Motor neuron (in vitro differentiated cells): ENCODE measurements at regions not wholly inside any gene's neighbourhood (a gene's known extent, or its start where the extent isn't known, plus 50 kb on each side); places are given as distances from the start of the nearest gene placed in this dataset.

Experiments
- ATAC-seq, 8 experiments: fragments of 200-7000 bp; cut with Tn5 transposase; replicated peaks in 6 of 8; 2 replicates each; pipeline ENCODE4 v1.8.0; 2021; ENCODE audit warnings: mild to moderate bottlenecking in 8 of 8, moderate library complexity in 8 of 8
- H3K27ac ChIP-seq, 2 donors: fragments of 250-450 bp; sonication (Bioruptor Pico); 2 replicates each; pipeline ENCODE4 v1.9.0; 2021; ENCODE audit warnings: antibody characterized with exemption in 2 of 2, mild to moderate bottlenecking in 2 of 2, moderate library complexity in 1 of 2
- H3K4me1 ChIP-seq, 2 donors: fragments of 250-450 bp; sonication (Bioruptor Pico); replicated peaks in 1 of 2; 2 replicates each; pipeline ENCODE4 v1.6.1; 2021; ENCODE audit warnings: antibody characterized with exemption in 2 of 2, mild to moderate bottlenecking in 2 of 2, moderate library complexity in 1 of 2
- H3K4me3 ChIP-seq, 5 donors: fragments of 250-450 bp; sonication (Bioruptor Pico); 2 replicates each; pipeline ENCODE4 v1.9.0; 2021; ENCODE audit warnings: antibody characterized with exemption in 5 of 5, mild to moderate bottlenecking in 5 of 5, moderate library complexity in 4 of 5
- WGBS, 10 experiments: fragments of 450-650 bp; shearing (Covaris generic); methylation state at CpG; one replicate each; pipeline ENCODE4 v1.0.0; 2022; 5-methylcytosine and 5-hydroxymethylcytosine counted together
- in situ Hi-C, 9 experiments: fragments of 400-800 bp; cut with MboI; loops; one replicate each; pipeline ENCODE4 v1.15.0; 2021; ENCODE audit warnings: low sequenced_read_pairs in 9 of 9, low pct_unique_long_range_greater_than_20kb in 2 of 9; ENCODE audit not compliant: unreplicated experiment in 9 of 9

DNA sequence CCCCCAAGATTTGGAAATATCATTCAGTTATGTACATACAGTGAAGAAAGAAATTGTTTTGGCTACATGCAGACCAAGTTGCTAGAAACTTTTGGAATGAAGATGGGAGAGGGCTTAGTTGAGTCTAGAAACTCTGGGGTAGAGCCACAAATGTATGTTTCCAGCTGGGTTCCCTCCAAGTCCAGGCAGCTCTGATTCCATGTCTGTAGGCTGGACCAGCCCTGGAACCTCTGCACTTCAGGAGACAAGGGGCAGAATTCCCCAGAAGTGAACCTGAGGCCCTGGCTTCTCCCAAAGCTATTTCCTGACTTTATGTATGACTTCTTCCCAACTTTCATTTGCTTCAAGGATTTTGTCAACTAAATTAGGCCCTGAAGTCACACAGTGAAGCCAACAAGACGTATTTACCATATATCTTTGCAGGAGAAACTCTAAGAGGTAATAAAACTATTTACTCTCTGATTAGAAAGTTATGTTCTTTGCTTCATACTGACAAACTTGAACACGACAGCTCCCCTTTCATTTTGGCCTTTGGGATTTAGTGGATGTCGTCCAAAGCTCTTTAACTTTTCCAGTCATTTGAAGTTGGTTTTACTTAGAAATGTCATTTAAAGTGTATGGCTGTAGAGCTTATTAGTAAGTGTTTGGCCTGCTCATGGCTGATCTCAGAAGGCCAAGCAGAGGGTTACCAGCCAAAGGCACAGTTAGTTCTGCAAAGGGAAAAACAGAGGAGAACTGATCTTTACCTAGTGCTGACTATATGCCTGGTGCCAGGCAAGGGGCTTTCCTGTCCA, 152.0 kb upstream of the SLC28A3 start:
- Histone ChIP-seq H3K4me3 (no peak overlapping the region), H3K4me1 (peaks cover 0 to 3% of the 10 kb centered on the region in 2 donors), H3K27ac (no peak overlapping the region)
- in situ Hi-C loops = no loop called here
- 14 to 100% (median 92%) methylated on average over 1 to 3 of the region's 3 CpGs; no CpG with 5 or more reads in 1 of the 10 experiments for WGBS, 10 experiments
- ATAC-seq = no peak

- WGBS, 10 experiments = 17 to 93% (median 80%) methylated on average over 1 to 5 of the region's 6 CpGs; no CpG with 5 or more reads in 3 of the 10 experiments
- H3K4me1 ChIP-seq = no peaks in the 10 kb centered on the region
- peak in 6 of 8 experiments; percentile 50 to 84 (median 65) for ATAC-seq
- in situ Hi-C loops = no loop called here
- no peak overlapping the region for H3K4me3 ChIP-seq
- no peak overlapping the region for H3K27ac ChIP-seq
Measured at GRCh38 chr9:84493284-84493947, 152.9 kb upstream of the SLC28A3 start.

GRCh38 chr9:84499969-84500582, 159.5 kb upstream of the SLC28A3 start:
- ATAC-seq = no peak

DNA sequence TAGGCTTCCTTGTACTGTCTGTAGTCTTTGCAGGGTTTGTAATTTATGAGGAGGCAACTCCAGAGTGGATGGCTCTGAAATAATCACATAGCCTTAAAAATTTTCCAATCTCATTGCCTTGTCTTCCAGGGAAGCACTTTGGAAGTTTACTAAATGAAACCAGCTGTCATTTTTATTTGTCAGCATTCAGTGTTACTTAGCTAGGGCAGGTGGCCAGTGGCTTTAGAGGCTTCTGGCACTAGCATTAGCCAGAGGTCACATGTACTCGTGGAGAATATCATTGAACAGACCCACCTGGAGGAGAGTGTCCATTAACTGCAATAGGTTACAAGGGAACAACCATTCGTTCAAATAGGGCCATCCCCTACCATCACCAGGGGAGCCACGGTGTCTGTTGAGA, 160.3 kb upstream of the SLC28A3 start:
- ATAC-seq = no peak
- no peak overlapping the region for H3K27ac ChIP-seq
- in situ Hi-C loops = no loop called here
- H3K4me1 ChIP-seq = no peaks in the 10 kb centered on the region
- 0 to 88% (median 57%) methylated on average over 2 to 3 of the region's 3 CpGs; no CpG with 5 or more reads in 3 of the 10 experiments for WGBS, 10 experiments
- H3K4me3 ChIP-seq = no peak overlapping the region

More at GRCh38 chr9:84499969-84500582, 159.5 kb upstream of the SLC28A3 start:
- in situ Hi-C loops = no loop called here
- Histone ChIP-seq H3K4me3 (no peak overlapping the region), H3K27ac (no peak overlapping the region), H3K4me1 (no peaks in the 10 kb centered on the region)
- WGBS, 10 experiments = 0 to 20% (median 14%) methylated on average over 1 of the region's 1 CpG; no CpG with 5 or more reads in 7 of the 10 experiments

- no peak overlapping the region for H3K27ac ChIP-seq
- H3K4me3 ChIP-seq = no peak overlapping the region
- peak in 2 of 8 experiments; percentile 50 to 67 for ATAC-seq
- H3K4me1 ChIP-seq = no peaks in the 10 kb centered on the region
- in situ Hi-C loops = no loop called here
Measured at GRCh38 chr9:84501587-84501986, 161.0 kb upstream of the SLC28A3 start.

DNA sequence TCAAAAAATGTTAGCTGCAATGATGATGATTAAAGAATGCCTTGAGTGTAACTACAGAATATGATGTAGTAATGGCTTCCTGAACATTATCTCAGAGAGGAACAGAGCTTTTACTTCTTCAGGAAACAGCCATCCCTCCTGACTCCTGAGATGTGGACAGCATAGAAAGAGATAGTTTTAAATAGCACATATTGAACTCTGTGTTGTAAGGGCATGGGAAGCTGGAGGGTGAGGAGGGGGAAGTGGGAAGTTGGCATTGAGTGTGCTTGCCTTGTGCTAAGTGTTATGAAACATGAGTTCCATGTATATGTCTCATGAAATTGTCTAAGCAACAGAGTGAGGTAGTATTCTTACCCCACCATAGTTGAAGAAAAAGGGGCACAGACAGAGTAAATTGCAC, 161.5 kb upstream of the SLC28A3 start:
- ATAC-seq = peak in 1 of 8 experiments; percentile 50
- Histone ChIP-seq H3K4me3 (no peak overlapping the region), H3K27ac (no peak overlapping the region), H3K4me1 (no peaks in the 10 kb centered on the region)
- in situ Hi-C loops = no loop called here

DNA sequence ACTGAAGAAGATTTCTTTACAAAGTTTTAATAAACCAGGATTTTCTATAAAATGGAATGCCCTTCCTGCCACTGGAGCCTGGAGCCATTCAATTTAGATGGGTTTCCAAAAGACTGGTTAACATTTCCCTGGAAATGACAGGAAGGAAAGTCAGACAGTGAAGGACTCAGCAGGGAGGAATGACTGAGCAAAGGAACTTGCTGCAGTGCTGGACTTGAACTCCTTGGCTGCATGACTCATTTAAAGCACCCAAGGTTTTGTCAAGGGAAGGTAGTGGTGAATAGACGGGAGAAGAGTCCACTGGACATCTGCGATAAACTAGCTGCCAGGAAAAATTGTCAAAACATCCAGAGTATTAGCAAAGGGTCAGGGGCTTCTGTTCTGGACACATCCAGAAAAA, 163.8 kb upstream of the SLC28A3 start:
- Histone ChIP-seq H3K4me1 (no peaks in the 10 kb centered on the region), H3K27ac (no peak overlapping the region), H3K4me3 (no peak overlapping the region)
- 50 to 100% (median 82%) methylated on average over 1 to 2 of the region's 2 CpGs; no CpG with 5 or more reads in 2 of the 10 experiments for WGBS, 10 experiments
- in situ Hi-C loops = no loop called here
- ATAC-seq = no peak

DNA sequence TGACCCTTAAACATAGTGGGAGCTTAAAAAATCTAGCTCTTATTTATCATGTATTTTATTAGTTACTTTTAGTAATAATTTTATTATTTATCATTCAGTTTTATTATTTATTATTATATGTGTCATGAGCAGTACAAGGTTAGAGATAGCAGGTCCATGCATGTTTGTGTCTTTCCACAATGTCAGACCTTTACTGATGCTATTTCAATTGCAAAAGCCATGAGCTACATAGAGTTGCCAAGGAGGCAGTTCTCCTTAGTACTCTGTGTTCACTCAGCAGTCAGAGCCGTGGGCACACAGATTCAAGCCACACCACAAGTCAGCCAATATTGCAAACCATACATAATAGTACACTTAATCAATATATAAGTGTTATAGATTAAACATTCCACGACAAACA, 157.9 kb upstream of the NTRK2 start:
- H3K4me3 ChIP-seq = no peak overlapping the region
- no peaks in the 10 kb centered on the region for H3K4me1 ChIP-seq
- no peak overlapping the region for H3K27ac ChIP-seq
- WGBS, 10 experiments = 0 to 100% (median 67%) methylated on average over 1 to 2 of the region's 2 CpGs; no CpG with 5 or more reads in 1 of the 10 experiments
- ATAC-seq = no peak
- in situ Hi-C loops = no loop called here

DNA sequence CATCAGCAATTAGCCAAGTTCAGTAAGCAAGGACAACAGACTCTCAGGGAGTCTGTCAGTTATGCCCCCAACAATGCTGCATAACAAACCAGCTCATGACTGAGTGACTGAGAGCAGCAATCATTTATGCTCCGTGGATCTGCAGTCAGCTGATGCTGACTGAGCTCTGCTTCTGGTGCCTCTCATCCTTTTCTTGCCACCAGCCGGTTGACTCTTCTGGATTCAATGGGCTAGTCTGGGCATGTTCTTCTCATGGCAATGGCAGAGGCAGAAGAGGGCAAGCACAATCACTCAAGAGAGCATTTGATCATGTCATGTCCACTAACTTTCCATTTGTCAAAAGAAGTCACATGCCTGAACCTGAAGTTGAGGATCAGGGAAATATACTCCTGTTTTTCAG, 157.0 kb upstream of the NTRK2 start:
- Histone ChIP-seq H3K4me1 (no peaks in the 10 kb centered on the region), H3K27ac (no peak overlapping the region), H3K4me3 (no peak overlapping the region)
- WGBS, 10 experiments = 27 to 67% (median 60%) methylated on average over 1 to 2 of the region's 2 CpGs; no CpG with 5 or more reads in 5 of the 10 experiments
- in situ Hi-C loops = no loop called here
- peak in 2 of 8 experiments; percentile 23 to 44 for ATAC-seq

GRCh38 chr9:84513473-84513872, 156.1 kb upstream of the NTRK2 start:
- in situ Hi-C loops = no loop called here
- Histone ChIP-seq H3K4me1 (no peaks in the 10 kb centered on the region), H3K27ac (no peak overlapping the region), H3K4me3 (no peak overlapping the region)
- ATAC-seq = peak in 1 of 8 experiments; percentile 57
- WGBS, 10 experiments = 50 to 100% (median 86%) methylated on average over 1 of the region's 1 CpG; no CpG with 5 or more reads in 3 of the 10 experiments

- H3K27ac ChIP-seq = no peak overlapping the region
- ATAC-seq = peak in 1 of 8 experiments; percentile 60
- no peak overlapping the region for H3K4me3 ChIP-seq
- in situ Hi-C loops = no loop called here
- H3K4me1 ChIP-seq = no peaks in the 10 kb centered on the region
- WGBS, 10 experiments = 6 to 100% (median 85%) methylated on average over 2 of the region's 2 CpGs; no CpG with 5 or more reads in 4 of the 10 experiments
Measured at GRCh38 chr9:84513979-84514378, 155.6 kb upstream of the NTRK2 start.

DNA sequence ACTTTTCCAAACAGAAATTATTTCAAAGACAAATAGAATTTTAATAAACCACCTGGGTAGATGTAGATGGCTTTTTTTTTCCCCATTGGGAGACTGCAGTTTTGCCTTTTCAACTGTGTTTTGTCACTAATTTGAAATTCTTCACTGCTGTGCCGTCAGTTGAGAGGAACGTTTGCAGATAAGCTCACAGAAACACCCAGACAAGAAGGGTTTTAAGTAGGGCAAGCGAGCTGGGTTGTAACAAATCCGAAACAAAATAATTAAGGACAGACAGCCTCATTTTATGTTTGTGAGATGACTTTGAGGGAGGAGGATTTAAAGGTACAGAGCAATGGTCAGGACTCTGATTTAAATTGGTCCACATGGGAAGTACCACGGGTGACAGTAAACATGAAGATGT, 155.1 kb upstream of the NTRK2 start:
- WGBS, 10 experiments = 16 to 96% (median 74%) methylated on average over 2 to 5 of the region's 5 CpGs; no CpG with 5 or more reads in 1 of the 10 experiments
- Histone ChIP-seq H3K4me1 (no peaks in the 10 kb centered on the region), H3K27ac (no peak overlapping the region), H3K4me3 (no peak overlapping the region)
- in situ Hi-C loops = no loop called here
- no peak for ATAC-seq

DNA sequence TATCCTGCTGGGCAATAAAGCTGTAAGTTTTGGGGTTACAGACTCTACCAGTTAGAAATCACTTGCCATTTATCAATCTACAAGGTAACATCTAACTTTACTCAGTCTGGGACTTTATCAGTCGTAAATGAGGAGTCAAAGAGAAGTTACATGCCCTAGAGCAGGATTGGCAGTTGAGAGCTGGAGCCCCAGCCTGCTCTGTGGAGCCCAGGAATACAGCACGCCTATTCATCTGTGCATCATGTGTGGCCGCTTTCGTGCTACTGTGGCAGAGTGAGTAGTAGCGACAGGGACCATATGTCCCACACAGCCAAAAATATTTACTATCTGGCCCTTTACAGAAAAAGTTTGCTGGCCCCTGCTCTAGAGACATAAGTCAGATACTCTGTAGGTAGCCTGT, 152.5 kb upstream of the NTRK2 start:
- Histone ChIP-seq H3K27ac (no peak overlapping the region), H3K4me3 (no peak overlapping the region), H3K4me1 (no peaks in the 10 kb centered on the region)
- peak in 1 of 8 experiments; percentile 71 for ATAC-seq
- 17 to 100% (median 83%) methylated on average over 1 to 5 of the region's 5 CpGs; no CpG with 5 or more reads in 2 of the 10 experiments for WGBS, 10 experiments
- in situ Hi-C loops = no loop called here
